GM18498 (cell line): ENCODE measurements at regions not wholly inside any gene's neighbourhood (a gene's known extent, or its start where the extent isn't known, plus 50 kb on each side); places are given as distances from the start of the nearest gene placed in this dataset.
"Not testable (repeated sequence)": the region's sequence is repeated elsewhere in the genome, so short reads cannot be mapped to it uniquely, and the experiment has no call there.

Source experiments
- ATAC-seq: cut with Tn5 transposase; IDR thresholded peaks from one replicate; pipeline ENCODE4 v1.9.1; 2021; ENCODE audit warnings: mild to moderate bottlenecking, moderate library complexity; ENCODE audit not compliant: unreplicated experiment

DNA sequence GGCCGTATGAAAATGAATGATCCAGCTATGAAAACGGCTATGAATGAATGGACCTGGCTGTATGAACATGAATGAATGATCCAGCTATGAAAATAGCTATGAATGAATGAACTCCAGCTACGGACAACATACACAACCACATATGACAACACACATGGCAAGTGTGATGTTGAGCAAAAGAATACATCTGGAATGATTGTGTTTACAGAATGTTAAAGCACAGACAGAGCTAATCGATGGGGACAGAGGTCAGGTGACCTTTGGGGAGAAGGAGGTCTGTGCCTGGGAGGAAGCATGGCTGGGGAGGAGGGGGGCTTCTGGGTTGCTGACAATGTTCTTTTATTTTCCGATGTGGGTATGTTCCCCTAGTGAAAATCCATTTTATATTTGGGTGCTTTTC, 174.0 kb upstream of the WSCD1 start:
- no peak for ATAC-seq

DNA sequence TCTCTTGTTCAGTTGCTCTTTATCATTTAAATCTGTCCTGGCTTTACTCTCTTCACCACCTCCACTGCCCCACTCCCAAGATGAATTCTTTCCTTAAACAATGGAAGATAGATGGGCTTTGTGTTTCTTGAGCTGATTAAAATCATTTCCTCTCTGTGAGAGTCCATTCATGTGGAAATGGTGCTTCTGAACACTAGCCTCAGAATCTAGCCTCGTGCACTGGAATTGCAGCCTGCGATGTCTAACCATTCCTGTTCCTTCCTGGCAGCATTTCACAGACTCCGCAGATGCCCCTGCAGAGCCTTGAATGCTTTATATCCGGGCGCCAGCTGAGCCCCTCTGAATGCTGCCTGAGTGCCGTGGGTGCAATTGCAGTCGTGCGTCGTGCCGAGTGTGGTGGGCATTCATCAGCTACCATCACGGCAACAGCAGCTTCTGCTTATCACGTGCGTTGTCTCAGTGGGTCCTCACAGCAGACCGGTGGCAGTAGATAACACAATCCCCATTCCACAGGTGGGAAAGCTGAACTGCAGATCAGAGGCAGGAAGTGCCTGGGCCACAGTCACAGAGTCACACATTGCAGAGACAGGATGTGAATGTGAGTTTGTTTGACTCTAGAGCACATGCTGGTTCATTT, 172.8 kb upstream of the WSCD1 start:
- no peak for ATAC-seq

- not testable (repeated sequence) for ATAC-seq
Observed at GRCh38 chr17:5897981-5898380, 172.2 kb upstream of the WSCD1 start.

DNA sequence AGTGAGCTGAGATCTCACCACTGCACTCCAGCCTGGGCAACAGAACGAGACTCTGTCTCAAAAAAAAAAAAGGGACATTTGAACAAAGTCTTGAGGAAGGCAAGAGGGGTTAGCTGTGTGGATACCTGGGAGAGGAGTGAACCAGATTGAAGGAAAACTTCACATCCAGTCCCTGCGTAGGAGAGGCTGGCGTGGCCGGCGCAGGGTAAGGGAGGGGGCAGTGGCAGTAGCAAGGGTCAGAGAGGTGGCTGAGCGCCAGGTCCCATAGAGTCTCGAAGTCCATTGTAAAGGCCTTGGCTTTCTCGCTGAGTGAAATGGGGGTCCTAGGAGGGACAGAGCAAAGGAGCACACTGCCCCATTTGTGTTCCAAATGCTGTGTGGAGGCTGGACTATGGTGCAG, 171.8 kb upstream of the WSCD1 start:
- ATAC-seq, result no peak

GRCh38 chr17:5899496-5900195, 170.5 kb upstream of the WSCD1 start:
- ATAC-seq, result no peak

GRCh38 chr17:5901731-5902130, 168.4 kb upstream of the WSCD1 start:
- no peak for ATAC-seq

DNA sequence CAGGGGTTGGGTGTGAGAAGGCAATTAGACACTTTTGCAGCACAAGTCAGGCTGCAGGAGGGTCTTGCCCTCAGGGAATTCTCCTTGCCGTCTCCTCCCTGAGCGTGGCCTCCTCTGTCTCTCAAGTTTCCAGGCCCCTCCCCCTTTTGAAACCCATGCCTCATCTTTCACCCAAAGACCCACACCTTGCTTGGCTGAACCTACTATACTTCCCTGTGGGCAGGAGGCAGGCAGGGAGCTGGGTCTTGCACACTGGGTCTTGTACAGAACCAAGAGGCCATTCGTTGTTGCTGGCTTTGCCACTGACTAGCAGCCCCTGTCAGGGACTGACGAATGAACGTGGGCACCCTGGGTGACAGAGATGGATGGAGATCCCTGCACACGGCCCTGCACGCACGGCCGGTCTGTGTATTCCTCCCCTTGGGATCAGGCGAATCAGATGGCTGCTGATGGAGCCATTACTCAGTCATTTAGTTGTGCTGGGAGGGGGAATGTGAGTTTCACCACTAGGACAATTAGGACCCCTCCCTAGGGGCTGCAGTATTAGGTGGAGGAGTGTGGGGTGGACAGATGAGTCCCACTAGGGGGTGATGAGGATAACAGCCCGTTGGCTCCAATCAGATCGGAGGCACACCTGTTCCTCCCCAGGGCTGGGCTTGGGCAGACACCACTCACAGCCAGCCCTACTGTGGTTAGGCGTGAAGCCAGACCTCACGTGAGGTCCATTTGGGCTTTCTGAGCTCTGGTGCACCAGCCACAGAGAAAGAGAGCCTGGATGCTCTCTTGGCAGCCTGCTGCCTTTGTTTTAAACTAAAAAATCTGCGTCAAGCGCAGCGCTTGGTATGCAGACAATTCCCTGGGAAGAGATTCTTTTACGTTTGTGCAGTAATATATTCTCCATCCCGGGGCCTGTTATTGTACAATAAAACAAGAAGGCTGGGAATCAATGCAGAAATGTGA, 167.7 kb upstream of the WSCD1 start:
- no peak for ATAC-seq

DNA sequence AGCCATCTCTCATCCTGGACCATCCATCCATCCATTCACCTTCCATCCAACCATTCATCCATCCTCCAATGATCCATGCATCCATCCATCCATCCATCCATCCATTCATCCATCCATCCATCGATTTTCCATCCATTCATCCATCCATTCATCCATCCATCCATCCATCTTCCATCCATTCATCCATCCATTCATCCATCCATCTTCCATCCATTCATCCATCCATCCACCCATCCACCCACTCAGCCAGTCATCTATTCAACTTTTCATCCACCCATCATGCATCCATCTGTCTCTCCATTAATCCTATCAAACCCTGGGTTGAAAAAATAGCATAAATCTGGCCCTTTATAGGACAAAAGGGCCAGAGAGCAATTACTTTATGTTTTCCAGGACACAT, 158.3 kb upstream of the WSCD1 start:
- ATAC-seq, result no peak

DNA sequence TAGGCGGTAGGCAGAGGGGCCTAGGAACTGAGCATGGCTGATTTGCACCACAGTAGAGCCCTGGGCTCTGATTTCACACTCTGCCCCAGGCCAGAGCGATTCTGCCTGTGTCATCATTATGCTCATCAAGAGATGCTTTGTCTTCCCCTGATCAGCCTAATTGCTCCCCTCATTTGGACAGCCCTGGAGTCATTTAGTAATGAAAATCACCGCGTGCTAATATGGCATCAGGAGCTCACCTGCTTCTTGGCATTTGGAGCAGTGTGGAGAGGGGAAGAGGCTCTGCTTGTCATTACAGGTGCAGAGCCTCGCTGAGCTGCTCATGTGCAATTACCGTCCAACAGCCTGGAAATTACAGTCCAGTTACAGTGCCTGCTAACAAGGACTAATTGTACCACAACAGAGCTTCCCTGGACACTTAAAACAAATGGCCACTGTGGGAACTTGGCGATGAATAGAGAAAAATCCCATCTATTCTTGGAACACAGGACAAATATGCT, 157.1 kb upstream of the WSCD1 start:
- ATAC-seq, result no peak

DNA sequence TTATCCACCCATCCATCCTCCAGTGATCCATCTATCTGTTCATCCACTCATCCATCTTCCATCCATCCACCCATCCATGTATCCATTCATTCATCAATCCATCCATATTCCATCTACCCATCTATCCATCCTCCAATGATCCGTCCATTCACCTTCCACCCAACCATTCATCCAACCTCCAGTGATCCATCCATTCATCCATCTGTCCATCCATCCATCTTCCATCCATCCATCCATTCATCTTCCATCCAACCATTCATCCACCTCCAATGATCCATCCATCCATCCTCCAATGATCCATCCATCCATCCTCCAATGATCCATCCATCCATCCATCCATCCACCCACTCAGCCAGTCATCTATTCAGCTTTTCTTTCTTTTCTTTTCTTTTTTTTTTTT, 156.5 kb upstream of the WSCD1 start:
- no peak for ATAC-seq

- no peak for ATAC-seq
Observed at GRCh38 chr17:5915337-5915736, 154.8 kb upstream of the WSCD1 start.

DNA sequence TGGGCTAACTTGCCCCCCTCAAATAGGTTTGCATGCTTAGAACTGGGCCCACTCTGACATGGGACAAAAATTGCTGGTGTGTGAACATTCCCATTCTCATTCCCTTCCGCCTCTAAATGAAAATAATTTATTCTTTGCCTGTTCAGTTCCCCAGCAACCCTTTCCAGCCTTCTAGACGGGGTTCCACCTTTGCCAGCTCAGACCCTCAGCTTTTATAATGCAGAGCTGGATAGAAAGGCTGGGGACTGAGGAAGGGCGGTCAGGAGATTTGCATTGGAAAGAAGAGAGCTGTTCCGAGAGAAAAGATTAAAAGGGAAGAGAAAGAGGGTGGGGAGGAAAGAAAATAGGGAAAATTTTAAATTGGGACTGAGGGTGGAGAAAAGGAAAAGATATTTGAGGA, 151.1 kb upstream of the WSCD1 start:
- no peak for ATAC-seq

- no peak for ATAC-seq
Observed at GRCh38 chr17:5921512-5922282, 148.5 kb upstream of the WSCD1 start.

DNA sequence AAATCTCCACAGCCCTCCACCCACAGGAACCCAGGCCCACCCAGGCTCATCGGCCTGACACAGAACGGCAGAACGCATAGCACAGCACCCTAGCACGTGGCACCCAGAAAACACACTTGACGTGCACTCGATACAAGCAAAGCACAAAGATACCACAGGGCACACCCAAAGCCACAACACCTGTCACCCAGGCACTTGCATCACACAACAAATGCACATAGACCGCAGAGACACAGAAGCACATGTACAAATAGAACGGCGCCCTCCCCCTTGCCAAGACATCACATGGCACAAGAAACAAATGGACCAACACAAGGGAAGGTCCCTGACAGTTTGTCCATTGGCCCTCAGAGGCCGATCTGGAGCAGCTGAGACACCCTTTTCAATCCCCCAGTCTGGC, 147.7 kb upstream of the WSCD1 start:
- ATAC-seq, result no peak

GRCh38 chr17:5929721-5930120, 140.5 kb upstream of the WSCD1 start:
- no peak for ATAC-seq

GRCh38 chr17:5930555-5930954, 139.6 kb upstream of the WSCD1 start:
- ATAC-seq, result not testable (repeated sequence)

DNA sequence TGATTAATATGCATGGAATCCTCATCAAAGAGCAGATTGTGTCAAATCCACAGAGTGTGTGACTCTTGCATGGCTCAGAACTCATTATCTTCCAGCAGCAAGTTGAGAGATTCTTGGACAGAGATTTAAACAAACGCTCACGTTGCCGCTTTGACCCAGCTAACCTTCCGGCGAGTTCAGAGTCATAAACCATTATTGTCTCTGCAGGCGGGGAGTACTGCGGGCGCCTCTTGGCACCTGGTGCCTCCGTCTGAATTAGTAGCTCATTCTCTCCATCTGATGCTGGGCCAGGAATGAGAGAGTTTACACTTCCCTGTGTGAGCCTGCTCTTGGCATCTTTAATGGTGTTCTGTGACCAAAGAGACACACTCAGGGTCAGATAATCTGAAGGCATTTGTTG, 138.6 kb upstream of the WSCD1 start:
- no peak for ATAC-seq

DNA sequence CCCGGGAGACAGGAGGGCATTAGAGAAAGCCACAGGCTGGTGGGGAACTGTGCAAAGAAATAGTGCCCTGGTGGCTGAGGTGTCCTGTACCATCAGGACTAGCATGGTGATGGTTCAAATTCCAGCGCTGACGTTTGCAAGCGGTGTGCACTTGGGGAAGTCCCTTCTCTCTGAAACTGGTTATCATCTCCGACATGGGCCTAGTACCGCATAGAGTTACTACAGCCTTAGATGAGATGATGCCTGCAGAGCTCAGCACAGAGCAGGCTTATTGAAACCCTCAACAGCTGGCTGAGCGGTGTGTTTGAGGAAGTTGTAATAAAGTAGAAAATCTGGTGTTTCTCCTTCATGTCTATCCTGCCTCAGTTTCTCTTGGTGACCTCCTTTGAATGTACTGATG, 136.7 kb upstream of the WSCD1 start:
- ATAC-seq, result no peak

GRCh38 chr17:5941258-5941657, 128.9 kb upstream of the WSCD1 start:
- no peak for ATAC-seq

- no peak for ATAC-seq
Observed at GRCh38 chr17:5942687-5943086, 127.5 kb upstream of the WSCD1 start.

GRCh38 chr17:5943232-5943631, 126.9 kb upstream of the WSCD1 start:
- no peak for ATAC-seq
